ENCODE measurements at regions not wholly inside any gene's neighbourhood (a gene's known extent, or its start where the extent isn't known, plus 50 kb on each side); places are given as distances from the start of the nearest gene placed in this dataset.

GRCh38 chr18:39007031-39007902, 1441.7 kb upstream of the CELF4 start:
- Histone ChIP-seq H2AFZ (ENCODE audit: low read length) (no peak overlapping the region), H3K27ac (ENCODE audit: low read depth, low read length, poor library complexity, severe bottlenecking) (no peak overlapping the region), H3K9me3 (ENCODE audit: low read length) (no peaks in the 10 kb centered on the region), H4K20me1 (ENCODE audit: insufficient read depth, low read length) (no peaks in the 10 kb centered on the region), H3K9me2 (ENCODE audit: insufficient read depth, low read length) (no peaks in the 10 kb centered on the region), H3K36me3 (ENCODE audit: insufficient read depth, low read length) (no peaks in the 10 kb centered on the region), H3K79me2 (ENCODE audit: insufficient read depth, low read depth, low read length) (no peaks in the 10 kb centered on the region), H3K4me1 (ENCODE audit: insufficient read depth, low read length, poor library complexity, severe bottlenecking) (no peaks in the 10 kb centered on the region), H3K4me3 (ENCODE audit: low read depth, low read length, poor library complexity, severe bottlenecking) (no peak overlapping the region), H3K4me2 (ENCODE audit: low read length) (no peak overlapping the region)
- DNase-seq (ENCODE audit: low spot score): no peak
- ChIA-PET CTCF (ENCODE audit: unreplicated experiment) (no interaction called here), POLR2A (no interaction called here)
- no peak for TF ChIP-seq CTCF (conservative IDR thresholded peaks at IDR 0.05; ENCODE audit: low read length)
- TF ChIP-seq EZH2phosphoT487 (IDR thresholded peaks at IDR 0.05; ENCODE audit: borderline replicate concordance, low read depth, low read length): no peak
- intact Hi-C loops (cut with micrococcal nuclease; ENCODE audit: unreplicated experiment): no loop called here
- no TSS peak for BruUV-seq (replicated peaks)

- ChIA-PET POLR2A (no interaction called here), CTCF (ENCODE audit: unreplicated experiment) (no interaction called here)
- BruUV-seq (replicated peaks): no TSS peak
- no peak for TF ChIP-seq EZH2phosphoT487 (IDR thresholded peaks at IDR 0.05; ENCODE audit: borderline replicate concordance, low read depth, low read length)
- no peak for TF ChIP-seq CTCF (conservative IDR thresholded peaks at IDR 0.05; ENCODE audit: low read length)
- Histone ChIP-seq H3K4me2 (ENCODE audit: low read length) (no peak overlapping the region), H3K4me3 (ENCODE audit: low read depth, low read length, poor library complexity, severe bottlenecking) (no peak overlapping the region), H2AFZ (ENCODE audit: low read length) (no peak overlapping the region), H3K27ac (ENCODE audit: low read depth, low read length, poor library complexity, severe bottlenecking) (no peak overlapping the region), H3K9me3 (ENCODE audit: low read length) (no peaks in the 10 kb centered on the region), H3K4me1 (ENCODE audit: insufficient read depth, low read length, poor library complexity, severe bottlenecking) (no peaks in the 10 kb centered on the region), H4K20me1 (ENCODE audit: insufficient read depth, low read length) (no peaks in the 10 kb centered on the region), H3K9me2 (ENCODE audit: insufficient read depth, low read length) (no peaks in the 10 kb centered on the region), H3K36me3 (ENCODE audit: insufficient read depth, low read length) (no peaks in the 10 kb centered on the region), H3K79me2 (ENCODE audit: insufficient read depth, low read depth, low read length) (no peaks in the 10 kb centered on the region)
- intact Hi-C loops (cut with micrococcal nuclease; ENCODE audit: unreplicated experiment): no loop called here
- DNase-seq (ENCODE audit: low spot score): no peak
Measured at GRCh38 chr18:38996056-38996455, 1430.5 kb upstream of the CELF4 start.

GRCh38 chr18:38993342-38993741, 1427.7 kb upstream of the CELF4 start:
- Histone ChIP-seq H3K4me2 (ENCODE audit: low read length) (no peak overlapping the region), H3K9me3 (ENCODE audit: low read length) (no peaks in the 10 kb centered on the region), H3K4me1 (ENCODE audit: insufficient read depth, low read length, poor library complexity, severe bottlenecking) (no peaks in the 10 kb centered on the region), H3K9me2 (ENCODE audit: insufficient read depth, low read length) (no peaks in the 10 kb centered on the region), H2AFZ (ENCODE audit: low read length) (no peak overlapping the region), H3K36me3 (ENCODE audit: insufficient read depth, low read length) (no peaks in the 10 kb centered on the region), H3K4me3 (ENCODE audit: low read depth, low read length, poor library complexity, severe bottlenecking) (no peak overlapping the region), H4K20me1 (ENCODE audit: insufficient read depth, low read length) (no peaks in the 10 kb centered on the region), H3K27ac (ENCODE audit: low read depth, low read length, poor library complexity, severe bottlenecking) (no peak overlapping the region), H3K79me2 (ENCODE audit: insufficient read depth, low read depth, low read length) (no peaks in the 10 kb centered on the region)
- TF ChIP-seq EZH2phosphoT487 (IDR thresholded peaks at IDR 0.05; ENCODE audit: borderline replicate concordance, low read depth, low read length) (no peak), CTCF (conservative IDR thresholded peaks at IDR 0.05; ENCODE audit: low read length) (no peak)
- DNase-seq (ENCODE audit: low spot score): no peak
- no TSS peak for BruUV-seq (replicated peaks)
- ChIA-PET CTCF (ENCODE audit: unreplicated experiment) (no interaction called here), POLR2A (no interaction called here)
- intact Hi-C loops (cut with micrococcal nuclease; ENCODE audit: unreplicated experiment): no loop called here
